ENCODE measurements at regions not wholly inside any gene's neighbourhood (a gene's known extent, or its start where the extent isn't known, plus 50 kb on each side); places are given as distances from the start of the nearest gene placed in this dataset.

GRCh38 chr7:46522354-46522906 lies 601.4 kb upstream of the IGFBP3 start:
- Histone ChIP-seq H3K27me3 (ENCODE audit: insufficient read depth, low read length) (no peaks in the 10 kb centered on the region), H2AFZ (ENCODE audit: insufficient read depth, low read length, poor library complexity) (no peak overlapping the region), H3K4ac (ENCODE audit: low read depth, low read length) (no peak overlapping the region), H3K9me3 (ENCODE audit: insufficient read depth, low read depth, low read length) (no peaks in the 10 kb centered on the region), H3K18ac (ENCODE audit: low read length) (no peak overlapping the region), H3K4me3 (ENCODE audit: low read depth, low read length) (no peak overlapping the region), H3K4me2 (ENCODE audit: low read length) (no peak overlapping the region), H3K4me1 (ENCODE audit: control insufficient read depth in 1 of 2, insufficient read depth in 2 of 2, low read length in 2 of 2) (no peaks in the 10 kb centered on the region), H3K23ac (ENCODE audit: low read length) (no peak overlapping the region), H3K14ac (ENCODE audit: low read length) (no peak overlapping the region), H3K79me2 (ENCODE audit: control insufficient read depth, insufficient read depth, low read length, poor library complexity) (no peaks in the 10 kb centered on the region), H3K79me1 (ENCODE audit: low read length) (no peaks in the 10 kb centered on the region), H4K12ac (ENCODE audit: low read depth, low read length) (no peak overlapping the region), H3K27ac (ENCODE audit: low read depth, low read length) (no peak overlapping the region), H2AK5ac (ENCODE audit: low read length) (no peak overlapping the region), H4K8ac (ENCODE audit: low read depth, low read length) (no peak overlapping the region), H3K9ac (ENCODE audit: low read length) (no peak overlapping the region), H2BK12ac (ENCODE audit: low read length) (no peak overlapping the region), H3K36me3 (ENCODE audit: control insufficient read depth in 1 of 2, insufficient read depth in 2 of 2, low read length in 2 of 2) (no peaks in the 10 kb centered on the region), H2BK120ac (ENCODE audit: insufficient read depth, low read length, poor library complexity) (no peak overlapping the region), H2BK5ac (ENCODE audit: low read depth, low read length, poor library complexity) (no peak overlapping the region), H4K91ac (ENCODE audit: low read depth, low read length) (no peak overlapping the region)
- no peak for DNase-seq
- no CpG with 5 or more reads among the region's 8 CpGs for WGBS (ENCODE audit: extremely low coverage, insufficient coverage, insufficient read length)

GRCh38 chr7:46518713-46519112 lies 597.6 kb upstream of the IGFBP3 start:
- Histone ChIP-seq H4K12ac (ENCODE audit: low read depth, low read length) (no peak overlapping the region), H3K14ac (ENCODE audit: low read length) (no peak overlapping the region), H3K27ac (ENCODE audit: low read depth, low read length) (no peak overlapping the region), H3K18ac (ENCODE audit: low read length) (no peak overlapping the region), H3K79me2 (ENCODE audit: control insufficient read depth, insufficient read depth, low read length, poor library complexity) (no peaks in the 10 kb centered on the region), H3K27me3 (ENCODE audit: insufficient read depth, low read length) (no peaks in the 10 kb centered on the region), H3K9ac (ENCODE audit: low read length) (no peak overlapping the region), H4K8ac (ENCODE audit: low read depth, low read length) (no peak overlapping the region), H2BK12ac (ENCODE audit: low read length) (no peak overlapping the region), H3K4ac (ENCODE audit: low read depth, low read length) (no peak overlapping the region), H2BK120ac (ENCODE audit: insufficient read depth, low read length, poor library complexity) (no peak overlapping the region), H2BK5ac (ENCODE audit: low read depth, low read length, poor library complexity) (no peak overlapping the region), H2AFZ (ENCODE audit: insufficient read depth, low read length, poor library complexity) (no peak overlapping the region), H4K91ac (ENCODE audit: low read depth, low read length) (no peak overlapping the region), H3K4me1 (ENCODE audit: control insufficient read depth in 1 of 2, insufficient read depth in 2 of 2, low read length in 2 of 2) (no peaks in the 10 kb centered on the region), H2AK5ac (ENCODE audit: low read length) (no peak overlapping the region), H3K4me3 (ENCODE audit: low read depth, low read length) (no peak overlapping the region), H3K9me3 (ENCODE audit: insufficient read depth, low read depth, low read length) (no peaks in the 10 kb centered on the region), H3K23ac (ENCODE audit: low read length) (no peak overlapping the region), H3K79me1 (ENCODE audit: low read length) (no peaks in the 10 kb centered on the region), H3K4me2 (ENCODE audit: low read length) (no peak overlapping the region), H3K36me3 (ENCODE audit: control insufficient read depth in 1 of 2, insufficient read depth in 2 of 2, low read length in 2 of 2) (no peaks in the 10 kb centered on the region)
- WGBS (ENCODE audit: extremely low coverage, insufficient coverage, insufficient read length): no CpG with 5 or more reads among the region's 1 CpG
- no peak for DNase-seq

- no peak overlapping the region for H2BK5ac ChIP-seq (ENCODE audit: low read depth, low read length, poor library complexity)
- no peaks in the 10 kb centered on the region for H3K27me3 ChIP-seq (ENCODE audit: insufficient read depth, low read length)
- H3K4me3 ChIP-seq (ENCODE audit: low read depth, low read length): no peak overlapping the region
- H3K9me3 ChIP-seq (ENCODE audit: insufficient read depth, low read depth, low read length): peaks cover 1% of the 10 kb centered on the region
- no peak for DNase-seq
- no peak overlapping the region for H2AFZ ChIP-seq (ENCODE audit: insufficient read depth, low read length, poor library complexity)
- no peak overlapping the region for H3K23ac ChIP-seq (ENCODE audit: low read length)
- WGBS (ENCODE audit: extremely low coverage, insufficient coverage, insufficient read length): no CpG with 5 or more reads among the region's 1 CpG
- H2BK12ac ChIP-seq (ENCODE audit: low read length): no peak overlapping the region
- H3K18ac ChIP-seq (ENCODE audit: low read length): no peak overlapping the region
- H3K27ac ChIP-seq (ENCODE audit: low read depth, low read length): no peak overlapping the region
- no peaks in the 10 kb centered on the region for H3K4me1 ChIP-seq (ENCODE audit: control insufficient read depth in 1 of 2, insufficient read depth in 2 of 2, low read length in 2 of 2)
- H4K12ac ChIP-seq (ENCODE audit: low read depth, low read length): no peak overlapping the region
- H3K79me2 ChIP-seq (ENCODE audit: control insufficient read depth, insufficient read depth, low read length, poor library complexity): no peaks in the 10 kb centered on the region
- H3K4ac ChIP-seq (ENCODE audit: low read depth, low read length): no peak overlapping the region
- H3K36me3 ChIP-seq (ENCODE audit: control insufficient read depth in 1 of 2, insufficient read depth in 2 of 2, low read length in 2 of 2): no peaks in the 10 kb centered on the region
- H3K9ac ChIP-seq (ENCODE audit: low read length): no peak overlapping the region
- no peaks in the 10 kb centered on the region for H3K79me1 ChIP-seq (ENCODE audit: low read length)
- H3K14ac ChIP-seq (ENCODE audit: low read length): no peak overlapping the region
- no peak overlapping the region for H3K4me2 ChIP-seq (ENCODE audit: low read length)
- H4K91ac ChIP-seq (ENCODE audit: low read depth, low read length): no peak overlapping the region
- no peak overlapping the region for H4K8ac ChIP-seq (ENCODE audit: low read depth, low read length)
- H2AK5ac ChIP-seq (ENCODE audit: low read length): no peak overlapping the region
- no peak overlapping the region for H2BK120ac ChIP-seq (ENCODE audit: insufficient read depth, low read length, poor library complexity)
These were observed 594.9 kb upstream of the IGFBP3 start for GRCh38 chr7:46515844-46516590.

GRCh38 chr7:46513447-46513848 lies 592.4 kb upstream of the IGFBP3 start:
- no peaks in the 10 kb centered on the region for H3K36me3 ChIP-seq (ENCODE audit: control insufficient read depth in 1 of 2, insufficient read depth in 2 of 2, low read length in 2 of 2)
- H3K9ac ChIP-seq (ENCODE audit: low read length): no peak overlapping the region
- H3K79me1 ChIP-seq (ENCODE audit: low read length): no peaks in the 10 kb centered on the region
- H3K4ac ChIP-seq (ENCODE audit: low read depth, low read length): no peak overlapping the region
- no peak overlapping the region for H4K91ac ChIP-seq (ENCODE audit: low read depth, low read length)
- WGBS (ENCODE audit: extremely low coverage, insufficient coverage, insufficient read length): no CpG with 5 or more reads among the region's 3 CpGs
- no peaks in the 10 kb centered on the region for H3K4me1 ChIP-seq (ENCODE audit: control insufficient read depth in 1 of 2, insufficient read depth in 2 of 2, low read length in 2 of 2)
- peaks cover 1% of the 10 kb centered on the region for H3K9me3 ChIP-seq (ENCODE audit: insufficient read depth, low read depth, low read length)
- H3K18ac ChIP-seq (ENCODE audit: low read length): no peak overlapping the region
- H3K4me3 ChIP-seq (ENCODE audit: low read depth, low read length): no peak overlapping the region
- no peak overlapping the region for H2BK5ac ChIP-seq (ENCODE audit: low read depth, low read length, poor library complexity)
- H2AFZ ChIP-seq (ENCODE audit: insufficient read depth, low read length, poor library complexity): no peak overlapping the region
- H4K12ac ChIP-seq (ENCODE audit: low read depth, low read length): no peak overlapping the region
- no peak overlapping the region for H4K8ac ChIP-seq (ENCODE audit: low read depth, low read length)
- H2BK12ac ChIP-seq (ENCODE audit: low read length): no peak overlapping the region
- H2BK120ac ChIP-seq (ENCODE audit: insufficient read depth, low read length, poor library complexity): no peak overlapping the region
- H3K27ac ChIP-seq (ENCODE audit: low read depth, low read length): no peak overlapping the region
- no peak overlapping the region for H3K23ac ChIP-seq (ENCODE audit: low read length)
- DNase-seq: no peak
- no peaks in the 10 kb centered on the region for H3K27me3 ChIP-seq (ENCODE audit: insufficient read depth, low read length)
- no peak overlapping the region for H3K4me2 ChIP-seq (ENCODE audit: low read length)
- H3K79me2 ChIP-seq (ENCODE audit: control insufficient read depth, insufficient read depth, low read length, poor library complexity): no peaks in the 10 kb centered on the region
- H2AK5ac ChIP-seq (ENCODE audit: low read length): no peak overlapping the region
- no peak overlapping the region for H3K14ac ChIP-seq (ENCODE audit: low read length)
